ENCODE measurements at regions not wholly inside any gene's neighbourhood (a gene's known extent, or its start where the extent isn't known, plus 50 kb on each side); places are given as distances from the start of the nearest gene placed in this dataset.

DNA sequence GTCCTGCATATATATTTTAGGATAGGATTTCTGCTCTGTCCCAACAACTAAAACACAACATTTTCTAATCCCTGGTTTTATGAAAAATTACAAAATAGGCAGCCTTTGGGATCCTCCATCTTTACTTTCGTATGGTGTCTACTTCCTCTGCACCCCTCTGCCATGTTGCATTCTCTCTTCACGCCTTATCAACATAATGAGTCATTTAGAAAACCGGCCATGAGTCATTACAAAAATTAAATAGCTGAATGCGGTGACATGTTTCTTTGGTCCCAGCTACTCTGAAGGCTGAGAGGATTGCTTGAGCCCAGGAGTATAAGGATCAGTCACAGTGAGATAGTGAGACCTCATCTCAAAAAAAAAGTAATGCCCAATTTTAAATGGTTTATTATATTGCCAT, 148.1 kb upstream of the CELF2 start:
- TF ChIP-seq, protein P1, sequence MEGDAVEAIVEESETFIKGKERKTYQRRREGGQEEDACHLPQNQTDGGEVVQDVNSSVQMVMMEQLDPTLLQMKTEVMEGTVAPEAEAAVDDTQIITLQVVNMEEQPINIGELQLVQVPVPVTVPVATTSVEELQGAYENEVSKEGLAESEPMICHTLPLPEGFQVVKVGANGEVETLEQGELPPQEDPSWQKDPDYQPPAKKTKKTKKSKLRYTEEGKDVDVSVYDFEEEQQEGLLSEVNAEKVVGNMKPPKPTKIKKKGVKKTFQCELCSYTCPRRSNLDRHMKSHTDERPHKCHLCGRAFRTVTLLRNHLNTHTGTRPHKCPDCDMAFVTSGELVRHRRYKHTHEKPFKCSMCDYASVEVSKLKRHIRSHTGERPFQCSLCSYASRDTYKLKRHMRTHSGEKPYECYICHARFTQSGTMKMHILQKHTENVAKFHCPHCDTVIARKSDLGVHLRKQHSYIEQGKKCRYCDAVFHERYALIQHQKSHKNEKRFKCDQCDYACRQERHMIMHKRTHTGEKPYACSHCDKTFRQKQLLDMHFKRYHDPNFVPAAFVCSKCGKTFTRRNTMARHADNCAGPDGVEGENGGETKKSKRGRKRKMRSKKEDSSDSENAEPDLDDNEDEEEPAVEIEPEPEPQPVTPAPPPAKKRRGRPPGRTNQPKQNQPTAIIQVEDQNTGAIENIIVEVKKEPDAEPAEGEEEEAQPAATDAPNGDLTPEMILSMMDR (IDR thresholded peaks at IDR 0.05), result no peak
- no peak for TF ChIP-seq POLR2A (IDR thresholded peaks at IDR 0.05)

Data from esophagus squamous epithelium (tissue), 4 donors.